NCI-H2171 treated with DMSO at 0.1 percent for 48 hours (cell line): ENCODE measurements at regions not wholly inside any gene's neighbourhood (a gene's known extent, or its start where the extent isn't known, plus 50 kb on each side); places are given as distances from the start of the nearest gene placed in this dataset.

Source experiments
- DNase-seq: peaks from one replicate; lab custom pipeline; 2025; lab: John Stamatoyannopoulos, UW

- no peak for DNase-seq
These were observed 175.3 kb downstream of the QDPR start for GRCh38 chr4:17336524-17336961.

DNA sequence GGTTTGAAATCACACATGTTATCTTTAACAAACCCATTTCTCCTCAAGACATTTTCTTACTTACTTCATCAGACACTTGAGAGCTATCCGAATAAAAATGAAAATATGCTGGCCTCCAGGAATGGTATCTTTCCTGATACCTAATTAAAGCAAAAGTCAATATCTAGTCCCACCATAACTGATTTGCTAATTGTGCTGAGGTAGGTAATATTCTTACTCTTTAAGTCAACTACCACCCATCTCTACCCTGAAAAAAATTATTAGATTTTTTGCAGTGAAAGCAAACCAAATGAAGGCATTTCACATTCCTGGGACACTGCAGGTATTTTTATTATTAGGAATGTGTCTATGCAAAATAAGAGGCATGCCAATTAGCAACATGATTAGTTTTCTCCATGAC lies 175.8 kb downstream of the QDPR start:
- no peak for DNase-seq

DNA sequence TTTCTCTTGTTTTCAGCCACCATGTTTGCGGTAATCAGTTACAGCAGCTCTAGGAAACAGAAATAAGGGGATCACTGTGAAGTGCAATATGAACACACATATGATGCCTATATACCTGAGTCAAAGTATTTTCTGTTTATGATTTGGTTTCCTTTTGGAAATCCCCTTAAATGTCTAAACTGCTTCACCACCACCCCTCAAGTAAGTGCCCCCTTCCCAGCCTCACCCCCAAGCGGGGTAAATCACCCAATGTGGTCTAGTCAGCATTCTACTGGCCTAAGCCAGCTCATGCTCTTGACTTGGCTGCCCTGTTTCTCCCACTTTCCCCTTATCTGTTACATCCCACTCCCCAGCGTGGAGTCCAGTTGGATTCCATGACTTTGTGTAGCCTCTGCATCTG lies 176.5 kb downstream of the QDPR start:
- no peak for DNase-seq

DNA sequence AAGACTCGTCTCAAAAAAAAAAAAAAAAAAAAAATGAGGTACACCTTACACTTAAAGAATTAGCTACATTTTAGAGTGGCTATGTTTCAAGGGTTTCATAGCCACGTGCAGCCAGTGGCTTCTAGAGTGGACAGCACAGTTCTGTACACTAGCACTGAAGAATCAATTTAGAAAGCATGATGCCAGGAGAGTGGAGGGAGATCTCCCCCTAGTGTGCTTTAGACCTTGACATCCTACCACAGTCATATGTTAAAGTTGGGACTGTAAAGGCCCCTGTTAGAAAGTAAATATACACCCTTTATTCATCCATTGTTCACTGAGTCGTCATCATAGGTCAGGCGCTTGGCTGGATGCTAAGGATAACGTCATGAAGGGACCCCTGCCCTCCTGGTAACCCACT lies 179.4 kb downstream of the QDPR start:
- DNase-seq = no peak

DNA sequence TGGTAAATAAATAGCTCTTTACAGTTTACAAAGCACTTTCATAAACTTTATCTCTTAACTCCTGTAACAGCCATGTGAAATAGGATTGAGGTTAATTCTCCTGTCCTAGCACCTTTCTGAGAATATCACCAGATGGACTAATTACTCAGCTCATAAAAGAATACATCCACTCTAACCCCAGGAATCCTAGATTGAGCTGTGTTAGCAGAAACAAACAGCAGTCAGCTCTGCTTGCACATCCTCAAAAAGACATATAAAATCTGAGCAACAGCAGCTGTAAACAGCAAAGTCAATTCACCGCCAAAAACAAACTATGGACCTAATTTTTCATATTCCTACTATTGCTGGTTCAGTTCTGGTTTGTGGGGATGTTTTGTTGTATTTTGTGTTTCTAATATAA lies 182.8 kb downstream of the QDPR start:
- no peak for DNase-seq

GRCh38 chr4:17328141-17328815 lies 183.6 kb downstream of the QDPR start:
- no peak for DNase-seq

- no peak for DNase-seq
These were observed 184.3 kb downstream of the QDPR start for GRCh38 chr4:17327591-17327990.

- DNase-seq = no peak
These were observed 185.1 kb downstream of the QDPR start for GRCh38 chr4:17326756-17327155.

DNA sequence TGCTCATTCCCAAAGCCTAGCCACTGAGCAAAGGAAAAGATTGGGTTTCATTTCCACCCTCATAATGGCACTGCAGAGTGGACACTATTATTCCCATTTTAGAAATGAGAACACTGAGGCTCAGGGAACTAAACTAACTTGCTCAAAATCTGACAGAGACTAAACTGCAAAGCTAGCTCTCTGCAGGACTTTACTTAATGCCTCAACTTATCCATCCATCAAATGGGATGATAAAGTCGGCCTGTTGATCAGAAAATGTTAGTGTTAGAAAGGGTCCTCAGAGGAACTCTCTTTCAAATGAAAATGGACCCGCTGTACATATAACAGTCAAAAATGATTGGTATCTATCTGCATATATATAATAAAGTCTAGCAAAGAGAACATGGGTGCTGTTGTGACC lies 186.8 kb downstream of the QDPR start:
- no peak for DNase-seq

- no peak for DNase-seq
These were observed 187.5 kb downstream of the QDPR start for GRCh38 chr4:17324386-17324830.

- no peak for DNase-seq
These were observed 188.1 kb downstream of the QDPR start for GRCh38 chr4:17323554-17324385.

DNA sequence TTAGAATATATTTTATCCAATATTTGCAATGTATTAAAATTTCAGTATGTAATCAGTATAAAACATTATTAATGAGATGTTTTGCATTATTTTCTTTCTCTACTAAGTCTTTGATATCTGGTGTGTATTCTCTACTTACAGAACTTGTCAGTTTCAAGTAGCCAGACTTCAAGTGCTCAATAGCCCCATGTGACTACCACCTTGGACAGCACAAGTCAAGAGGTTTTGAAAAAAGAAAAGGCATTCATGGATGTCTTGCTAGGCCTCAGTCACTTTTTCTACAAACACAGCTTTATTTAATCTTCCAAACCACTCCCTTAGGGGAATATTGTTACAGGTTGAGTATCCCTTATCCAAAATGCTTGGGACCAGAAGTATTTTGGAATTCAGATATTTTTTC lies 189.4 kb downstream of the QDPR start:
- DNase-seq = no peak

DNA sequence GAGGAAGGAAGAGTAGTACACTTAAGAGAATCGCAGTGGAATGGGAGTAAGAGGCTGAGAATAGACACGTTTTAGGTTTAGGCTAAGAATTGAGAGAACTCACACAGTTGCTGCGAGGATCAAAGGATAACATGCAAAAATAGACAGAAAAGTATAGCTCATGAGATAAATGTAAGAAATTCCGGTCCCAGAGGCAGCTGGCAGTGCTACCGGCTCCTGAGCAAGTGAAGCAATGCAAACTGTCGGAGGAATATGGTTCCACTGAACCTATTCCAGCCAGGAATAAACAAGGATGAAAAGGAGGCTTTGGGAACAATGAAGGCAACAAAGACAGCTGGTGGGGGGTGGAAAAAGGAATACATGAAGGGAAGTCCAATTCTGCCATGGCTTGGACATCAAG lies 191.8 kb downstream of the QDPR start:
- DNase-seq = no peak

- DNase-seq = no peak
These were observed 194.4 kb downstream of the QDPR start for GRCh38 chr4:17317526-17317925.

DNA sequence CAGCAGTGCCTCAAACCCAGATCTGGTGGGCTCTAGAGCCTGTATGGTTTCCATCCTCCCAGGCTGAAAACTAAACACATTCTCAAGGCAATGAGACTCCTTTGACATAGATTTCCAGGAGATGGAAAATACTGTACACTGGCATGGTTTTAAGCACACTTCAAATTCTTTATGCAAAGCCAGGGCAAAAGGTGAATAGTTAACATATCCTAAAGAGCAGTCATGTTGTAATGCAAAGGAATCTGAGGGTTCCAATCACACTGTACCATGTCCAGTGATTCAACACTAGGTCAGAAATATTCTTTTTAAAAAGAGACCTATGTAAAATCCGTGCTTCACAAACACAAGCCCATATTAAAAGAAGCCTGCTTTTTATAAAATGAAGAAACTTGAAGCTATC lies 195.3 kb downstream of the QDPR start:
- DNase-seq = no peak

- no peak for DNase-seq
These were observed 196.4 kb downstream of the QDPR start for GRCh38 chr4:17315459-17315858.

DNA sequence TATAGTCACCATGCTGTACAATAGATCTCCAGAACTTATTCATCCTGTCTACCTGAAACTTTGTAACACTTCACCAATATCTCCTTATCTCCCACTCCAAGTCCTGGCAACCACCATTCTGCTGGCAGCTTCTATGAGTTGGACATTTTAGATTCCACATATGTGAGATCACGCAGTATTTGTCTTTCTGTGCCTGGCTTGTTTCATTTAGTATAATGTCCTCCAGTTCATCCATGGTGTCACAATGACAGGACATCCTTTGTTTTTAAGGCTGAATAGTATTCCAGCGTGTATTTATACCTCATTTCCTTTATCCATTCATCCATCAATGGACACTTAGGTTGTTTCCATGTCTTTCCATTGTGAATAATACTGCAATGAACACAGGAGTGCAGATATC lies 198.7 kb downstream of the QDPR start:
- DNase-seq = no peak

DNA sequence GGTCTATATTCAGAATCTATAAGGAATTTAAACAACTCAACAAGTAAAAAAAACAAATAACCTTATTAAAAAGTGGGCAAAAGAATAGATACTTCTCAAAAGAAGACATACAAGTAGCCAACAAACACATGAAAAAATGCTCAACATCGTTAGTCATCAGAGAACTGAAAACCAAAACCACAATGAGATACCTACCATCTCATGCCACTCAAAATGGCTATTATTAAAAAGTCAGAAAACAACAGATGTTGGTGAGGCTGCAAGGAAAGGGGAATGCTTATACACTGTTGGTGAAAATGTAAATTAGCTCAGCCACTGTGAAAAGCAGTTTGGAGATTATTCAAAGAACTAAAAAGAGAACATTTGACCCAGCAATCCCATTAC lies 201.6 kb downstream of the QDPR start:
- no peak for DNase-seq

- no peak for DNase-seq
These were observed 202.2 kb downstream of the QDPR start for GRCh38 chr4:17309567-17310268.

- DNase-seq = no peak
These were observed 210.0 kb downstream of the QDPR start for GRCh38 chr4:17301869-17302268.

GRCh38 chr4:17301266-17301665 lies 210.6 kb downstream of the QDPR start:
- no peak for DNase-seq

- DNase-seq = no peak
These were observed 214.7 kb downstream of the QDPR start for GRCh38 chr4:17296921-17297890.
